ENCODE measurements at regions not wholly inside any gene's neighbourhood (a gene's known extent, or its start where the extent isn't known, plus 50 kb on each side); places are given as distances from the start of the nearest gene placed in this dataset.

DNA sequence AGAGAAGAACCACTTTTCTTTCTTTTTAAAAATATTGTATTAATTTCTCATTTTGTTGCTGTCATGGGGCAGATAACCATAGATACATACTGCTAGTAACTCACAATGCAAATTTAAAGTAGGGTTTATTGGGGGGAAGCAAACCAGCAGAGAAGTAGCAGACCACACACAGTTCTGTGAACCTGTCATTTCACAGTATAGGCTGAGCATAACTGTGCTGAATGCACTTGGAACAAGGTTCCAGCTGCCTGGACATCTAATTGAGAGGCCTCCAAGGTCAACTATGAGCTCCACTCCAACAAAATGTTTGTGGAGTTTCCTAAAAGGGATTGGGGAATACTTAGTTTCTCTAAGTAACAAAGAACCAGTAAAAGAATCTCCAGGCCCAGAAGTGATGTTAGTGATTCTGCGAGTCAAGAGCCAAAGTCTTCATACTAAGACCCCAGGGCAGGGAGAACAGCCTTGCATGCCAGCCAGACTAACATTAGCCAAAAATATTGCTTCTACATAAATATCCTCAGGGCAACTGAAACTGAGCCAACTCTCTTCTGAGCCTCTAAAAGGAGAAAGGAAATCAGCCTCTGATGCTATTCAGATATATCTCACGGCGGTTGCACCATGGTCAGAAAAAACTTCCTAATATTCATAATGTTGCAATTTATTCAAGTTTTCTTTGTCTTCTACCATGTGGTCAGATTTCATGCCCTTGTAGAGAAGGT, 856.4 kb upstream of the ALCAM start:
- no peak overlapping the region for H3K4me3 Mint-ChIP-seq
- H3K4me1 Mint-ChIP-seq, result no peaks in the 10 kb centered on the region
- no peaks in the 10 kb centered on the region for H3K9me3 Mint-ChIP-seq
- H3K36me3 Mint-ChIP-seq (ENCODE audit: insufficient read depth), result no peaks in the 10 kb centered on the region
- DNase-seq (ENCODE audit: low spot score in 2 of 2) (no peak), ATAC-seq (replicated peaks; ENCODE audit: extremely low read depth, poor library complexity, severe bottlenecking) (no peak)
- no peaks in the 10 kb centered on the region for H3K27me3 Mint-ChIP-seq
- no peak overlapping the region for H3K27ac Mint-ChIP-seq (ENCODE audit: low read depth)

DNA sequence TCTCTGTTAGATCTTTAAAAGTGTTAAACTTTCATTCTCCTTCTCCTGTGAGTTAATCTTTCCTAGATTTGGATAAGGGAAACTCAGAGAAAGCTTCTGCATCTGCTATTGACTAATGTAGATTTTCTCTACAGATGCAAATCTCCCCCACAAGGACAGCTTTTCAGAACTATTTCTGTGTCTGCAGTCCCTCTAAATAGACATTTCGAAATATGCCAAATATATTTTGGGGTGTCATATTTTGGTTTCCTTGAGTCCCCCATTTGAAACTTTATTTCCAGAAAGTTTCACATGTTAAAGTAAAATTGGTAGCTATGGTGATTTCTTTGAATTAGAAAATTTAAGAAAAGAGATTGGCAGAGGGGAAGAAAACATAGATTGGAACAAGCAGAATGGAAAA, 852.3 kb upstream of the ALCAM start:
- Mint-ChIP-seq H3K27me3 (no peaks in the 10 kb centered on the region), H3K4me1 (no peaks in the 10 kb centered on the region), H3K9me3 (no peaks in the 10 kb centered on the region), H3K4me3 (no peak overlapping the region), H3K36me3 (ENCODE audit: insufficient read depth) (no peaks in the 10 kb centered on the region), H3K27ac (ENCODE audit: low read depth) (no peak overlapping the region)
- no peak for DNase-seq (ENCODE audit: low spot score in 2 of 2)
- no peak for ATAC-seq (replicated peaks; ENCODE audit: extremely low read depth, poor library complexity, severe bottlenecking)

DNA sequence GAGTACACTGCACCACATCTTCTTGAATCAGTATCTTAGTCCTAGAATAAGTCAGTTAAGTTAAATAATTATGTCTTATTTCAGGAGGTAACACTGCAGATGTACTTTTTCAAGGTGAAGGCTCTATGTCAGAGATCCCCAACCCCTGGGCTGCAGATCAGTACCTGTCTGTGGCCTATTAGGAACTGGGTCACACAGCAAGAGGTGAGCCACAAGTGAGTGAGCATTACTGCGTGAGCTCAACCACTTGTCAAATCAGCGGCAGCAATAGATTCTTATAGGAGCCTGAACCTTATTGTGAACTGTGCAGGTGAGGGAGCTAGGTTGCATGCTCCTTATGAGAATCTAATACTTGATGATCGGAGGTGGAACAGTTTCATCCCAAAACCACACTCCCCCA, 851.9 kb upstream of the ALCAM start:
- Mint-ChIP-seq H3K36me3 (ENCODE audit: insufficient read depth) (no peaks in the 10 kb centered on the region), H3K27ac (ENCODE audit: low read depth) (no peak overlapping the region), H3K4me3 (no peak overlapping the region), H3K27me3 (no peaks in the 10 kb centered on the region), H3K9me3 (no peaks in the 10 kb centered on the region), H3K4me1 (no peaks in the 10 kb centered on the region)
- ATAC-seq (replicated peaks; ENCODE audit: extremely low read depth, poor library complexity, severe bottlenecking), result no peak
- DNase-seq (ENCODE audit: low spot score in 2 of 2), result no peak

DNA sequence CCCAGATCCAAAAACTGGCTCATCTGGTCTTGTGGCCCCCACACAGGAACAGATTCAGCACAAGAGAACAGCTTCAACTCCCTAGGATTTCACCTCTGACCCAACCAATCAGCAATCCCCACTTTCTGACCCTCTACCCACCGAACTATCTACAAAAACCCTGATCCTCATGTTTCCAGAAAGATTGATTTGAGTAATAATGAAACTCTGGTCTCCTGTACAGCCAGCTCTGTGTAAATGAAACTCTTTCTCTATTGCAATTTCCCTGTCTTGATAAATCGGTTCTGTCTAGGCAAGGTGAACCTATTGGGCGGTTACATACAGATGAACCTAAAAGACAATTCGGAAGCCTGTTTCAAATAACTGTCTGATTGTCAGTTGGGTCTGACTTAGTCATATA, 847.6 kb upstream of the ALCAM start:
- Mint-ChIP-seq H3K9me3 (no peaks in the 10 kb centered on the region), H3K4me1 (no peaks in the 10 kb centered on the region), H3K36me3 (ENCODE audit: insufficient read depth) (peaks cover 2% of the 10 kb centered on the region), H3K27ac (ENCODE audit: low read depth) (no peak overlapping the region), H3K4me3 (no peak overlapping the region), H3K27me3 (no peaks in the 10 kb centered on the region)
- DNase-seq (ENCODE audit: low spot score in 2 of 2), result no peak
- ATAC-seq (replicated peaks; ENCODE audit: extremely low read depth, poor library complexity, severe bottlenecking), result no peak

DNA sequence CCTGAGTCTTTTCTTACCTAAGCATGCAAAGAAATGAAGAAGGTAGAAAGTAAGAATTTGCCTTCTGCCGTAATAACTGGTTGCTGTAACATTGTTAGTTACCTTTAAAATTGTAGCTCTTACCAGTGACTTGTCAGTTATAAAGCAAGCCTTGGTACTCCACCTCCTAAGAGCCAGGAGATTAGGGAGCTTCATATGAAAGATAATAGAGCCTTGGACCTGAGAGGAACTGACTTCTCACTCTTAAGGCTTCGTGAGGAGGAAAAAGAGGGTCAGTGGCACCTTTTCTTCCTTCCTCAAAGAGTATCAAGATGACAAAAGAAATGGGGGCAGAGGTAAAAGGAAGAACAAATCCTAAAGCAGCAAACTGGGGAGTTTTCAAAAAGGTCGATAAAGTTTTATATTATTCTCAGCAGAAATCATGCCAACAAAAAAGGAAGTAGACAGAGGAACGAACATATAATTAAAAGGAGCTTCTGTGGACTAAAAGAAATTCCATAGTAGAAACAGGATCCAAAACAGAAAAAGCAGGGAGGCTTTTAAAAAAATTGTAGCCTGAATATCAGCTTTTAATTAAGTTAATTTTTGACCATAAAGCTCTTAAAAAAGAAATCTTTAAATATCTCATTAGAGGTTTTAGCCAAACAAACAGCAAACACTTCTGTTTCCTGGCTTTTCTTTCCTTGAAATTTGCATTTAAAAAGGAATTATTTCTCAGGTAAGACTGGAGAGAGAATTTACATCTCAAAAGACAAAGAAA, 847.1 kb upstream of the ALCAM start:
- no peak overlapping the region for H3K27ac Mint-ChIP-seq (ENCODE audit: low read depth)
- peaks cover 2% of the 10 kb centered on the region for H3K36me3 Mint-ChIP-seq (ENCODE audit: insufficient read depth)
- DNase-seq (ENCODE audit: low spot score in 2 of 2) (no peak), ATAC-seq (replicated peaks; ENCODE audit: extremely low read depth, poor library complexity, severe bottlenecking) (no peak)
- H3K27me3 Mint-ChIP-seq, result no peaks in the 10 kb centered on the region
- H3K4me1 Mint-ChIP-seq, result no peaks in the 10 kb centered on the region
- no peaks in the 10 kb centered on the region for H3K9me3 Mint-ChIP-seq
- no peak overlapping the region for H3K4me3 Mint-ChIP-seq

DNA sequence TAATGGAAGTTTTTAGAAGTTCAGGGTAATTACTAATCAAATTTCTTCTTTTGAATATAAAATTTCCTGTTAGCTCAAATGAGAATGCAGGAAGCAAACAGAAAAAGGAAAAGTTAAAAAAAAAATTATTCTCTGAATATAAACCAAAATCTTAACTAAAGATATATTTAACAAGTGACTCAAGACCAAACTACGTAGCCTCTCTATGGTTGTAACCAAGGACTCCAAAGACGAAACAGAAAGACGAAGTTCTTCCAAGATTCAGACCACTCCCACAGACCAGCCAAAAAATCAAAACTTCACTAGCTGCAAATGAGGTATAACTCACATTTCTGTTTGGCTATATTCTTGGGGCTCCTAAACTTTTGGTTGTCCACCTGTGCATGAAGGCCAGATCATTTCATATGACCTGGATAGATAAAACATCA, 846.5 kb upstream of the ALCAM start:
- Mint-ChIP-seq H3K27ac (ENCODE audit: low read depth) (no peak overlapping the region), H3K36me3 (ENCODE audit: insufficient read depth) (peaks cover 2% of the 10 kb centered on the region), H3K27me3 (no peaks in the 10 kb centered on the region), H3K9me3 (no peaks in the 10 kb centered on the region), H3K4me1 (no peaks in the 10 kb centered on the region), H3K4me3 (no peak overlapping the region)
- ATAC-seq (replicated peaks; ENCODE audit: extremely low read depth, poor library complexity, severe bottlenecking), result no peak
- DNase-seq (ENCODE audit: low spot score in 2 of 2), result no peak

GRCh38 chr3:104521606-104522336, 844.9 kb upstream of the ALCAM start:
- Mint-ChIP-seq H3K4me1 (no peaks in the 10 kb centered on the region), H3K36me3 (ENCODE audit: insufficient read depth) (peaks cover 2% of the 10 kb centered on the region), H3K9me3 (no peaks in the 10 kb centered on the region), H3K27me3 (no peaks in the 10 kb centered on the region), H3K27ac (ENCODE audit: low read depth) (no peak overlapping the region), H3K4me3 (no peak overlapping the region)
- DNase-seq (ENCODE audit: low spot score in 2 of 2) (no peak), ATAC-seq (replicated peaks; ENCODE audit: extremely low read depth, poor library complexity, severe bottlenecking) (no peak)

GRCh38 chr3:104523136-104523535, 843.6 kb upstream of the ALCAM start:
- Mint-ChIP-seq H3K27ac (ENCODE audit: low read depth) (no peak overlapping the region), H3K9me3 (no peaks in the 10 kb centered on the region), H3K4me3 (no peak overlapping the region), H3K27me3 (no peaks in the 10 kb centered on the region), H3K36me3 (ENCODE audit: insufficient read depth) (peaks cover 2% of the 10 kb centered on the region), H3K4me1 (no peaks in the 10 kb centered on the region)
- ATAC-seq (replicated peaks; ENCODE audit: extremely low read depth, poor library complexity, severe bottlenecking) (no peak), DNase-seq (ENCODE audit: low spot score in 2 of 2) (no peak)

DNA sequence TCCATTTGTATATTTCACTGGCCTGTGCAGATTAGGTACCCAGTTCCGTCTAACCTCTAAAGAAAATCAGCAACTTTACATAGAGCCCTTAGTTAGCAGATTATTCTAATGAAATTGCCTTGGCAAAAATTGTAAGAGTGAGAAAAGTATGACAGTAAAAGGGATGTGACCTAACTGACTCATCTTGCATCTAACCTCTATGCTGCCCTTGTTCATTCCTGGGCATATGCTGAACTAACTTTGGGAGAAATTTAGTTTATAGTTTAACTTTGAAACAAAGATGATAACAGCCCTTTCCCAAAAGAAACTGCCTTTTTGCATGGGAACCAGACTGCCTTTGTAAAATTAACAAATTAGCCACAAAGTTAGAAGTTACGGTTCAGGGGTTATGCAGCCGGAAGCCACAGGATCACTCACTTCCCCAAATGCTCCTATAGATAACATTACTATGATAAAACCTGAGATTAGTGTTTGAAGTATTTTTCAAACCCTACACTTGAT, 839.8 kb upstream of the ALCAM start:
- no peak overlapping the region for H3K4me3 Mint-ChIP-seq
- DNase-seq (ENCODE audit: low spot score in 2 of 2), result no peak
- no peaks in the 10 kb centered on the region for H3K4me1 Mint-ChIP-seq
- no peak for ATAC-seq (replicated peaks; ENCODE audit: extremely low read depth, poor library complexity, severe bottlenecking)
- H3K9me3 Mint-ChIP-seq, result peaks cover 6% of the 10 kb centered on the region
- H3K27ac Mint-ChIP-seq (ENCODE audit: low read depth), result no peak overlapping the region
- H3K36me3 Mint-ChIP-seq (ENCODE audit: insufficient read depth), result no peaks in the 10 kb centered on the region
- H3K27me3 Mint-ChIP-seq, result peaks cover 8% of the 10 kb centered on the region

GRCh38 chr3:104530934-104531333, 835.8 kb upstream of the ALCAM start:
- ATAC-seq (replicated peaks; ENCODE audit: extremely low read depth, poor library complexity, severe bottlenecking) (no peak), DNase-seq (ENCODE audit: low spot score in 2 of 2) (no peak)
- Mint-ChIP-seq H3K9me3 (peaks cover 12% of the 10 kb centered on the region), H3K27me3 (peaks cover 8% of the 10 kb centered on the region), H3K27ac (ENCODE audit: low read depth) (no peak overlapping the region), H3K4me3 (no peak overlapping the region), H3K36me3 (ENCODE audit: insufficient read depth) (no peaks in the 10 kb centered on the region), H3K4me1 (no peaks in the 10 kb centered on the region)

GRCh38 chr3:104536715-104537114, 830.0 kb upstream of the ALCAM start:
- no peak for DNase-seq (ENCODE audit: low spot score in 2 of 2)
- Mint-ChIP-seq H3K9me3 (peaks cover 6% of the 10 kb centered on the region), H3K4me1 (no peaks in the 10 kb centered on the region), H3K36me3 (ENCODE audit: insufficient read depth) (no peaks in the 10 kb centered on the region), H3K27ac (ENCODE audit: low read depth) (no peak overlapping the region), H3K27me3 (peaks cover under 1% of the 10 kb centered on the region), H3K4me3 (no peak overlapping the region)
- no peak for ATAC-seq (replicated peaks; ENCODE audit: extremely low read depth, poor library complexity, severe bottlenecking)

DNA sequence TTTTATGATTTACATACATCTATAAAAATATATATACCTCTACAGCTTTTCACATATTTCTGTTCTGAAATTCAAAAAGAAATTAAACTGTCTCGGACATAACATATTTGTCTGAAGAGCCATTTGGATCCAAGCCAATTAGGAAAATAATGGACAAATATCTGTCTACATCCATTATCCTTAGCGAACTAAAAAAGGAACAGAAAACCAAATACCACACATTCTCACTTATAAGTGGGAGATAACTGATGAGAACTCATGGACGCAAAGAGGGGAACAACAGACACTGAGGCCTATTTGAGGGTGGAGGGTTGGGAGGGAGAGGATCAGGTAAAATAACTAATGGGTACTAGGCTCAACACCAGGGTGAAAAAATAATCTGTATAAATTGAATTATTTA, 829.4 kb upstream of the ALCAM start:
- no peaks in the 10 kb centered on the region for H3K36me3 Mint-ChIP-seq (ENCODE audit: insufficient read depth)
- no peak for DNase-seq (ENCODE audit: low spot score in 2 of 2)
- no peak overlapping the region for H3K4me3 Mint-ChIP-seq
- H3K27ac Mint-ChIP-seq (ENCODE audit: low read depth), result no peak overlapping the region
- H3K9me3 Mint-ChIP-seq, result peaks cover 2% of the 10 kb centered on the region
- no peaks in the 10 kb centered on the region for H3K4me1 Mint-ChIP-seq
- no peak for ATAC-seq (replicated peaks; ENCODE audit: extremely low read depth, poor library complexity, severe bottlenecking)
- no peaks in the 10 kb centered on the region for H3K27me3 Mint-ChIP-seq
